SK-N-SH treated with all-trans-retinoic acid at 6 μM for 48 hours (cell line): ENCODE measurements at regions not wholly inside any gene's neighbourhood (a gene's known extent, or its start where the extent isn't known, plus 50 kb on each side); places are given as distances from the start of the nearest gene placed in this dataset.

ENCODE experiments used
- ATAC-seq: fragments of 200-7000 bp; cut with Tn5 transposase; 3 replicates; pipeline ENCODE4 v1.9.1; 2020; ENCODE audit warnings: mild to moderate bottlenecking, moderate library complexity
- ARNTL ChIP-seq: fragments of 450-650 bp; formaldehyde crosslinking; IDR thresholded peaks from 2 replicates; pipeline ENCODE4 v1.5.0; 2020; ENCODE audit warnings: low read depth, mild to moderate bottlenecking, moderate library complexity, borderline replicate concordance
- BACH2 ChIP-seq: fragments of 250-450 bp; sonication (Bioruptor Pico); IDR thresholded peaks from 2 replicates; pipeline ENCODE4 v1.9.0; 2021; ENCODE audit warnings: mild to moderate bottlenecking, borderline replicate concordance
- CREB5 ChIP-seq: fragments of 250-450 bp; sonication (Bioruptor Pico); IDR thresholded peaks from 2 replicates; pipeline ENCODE4 v1.5.1; 2020; ENCODE audit warnings: low read depth, mild to moderate bottlenecking, moderate library complexity
- CSDC2 ChIP-seq: fragments of 250-450 bp; sonication (Bioruptor Pico); IDR thresholded peaks from 2 replicates; pipeline ENCODE4 v1.5.0; 2020; ENCODE audit warnings: mild to moderate bottlenecking, moderate library complexity
- ESRRG ChIP-seq: fragments of 250-450 bp; sonication (Bioruptor Pico); IDR thresholded peaks from 2 replicates; pipeline ENCODE4 v1.6.1; 2021; ENCODE audit warnings: mild to moderate bottlenecking
- GLIS3 ChIP-seq: fragments of 250-450 bp; sonication (Bioruptor Pico); IDR thresholded peaks from 2 replicates; pipeline ENCODE4 v1.5.0; 2020; ENCODE audit warnings: mild to moderate bottlenecking, moderate library complexity
- ISL1 ChIP-seq: fragments of 250-450 bp; sonication (Bioruptor Pico); IDR thresholded peaks from 2 replicates; pipeline ENCODE4 v2.1.2; 2022; ENCODE audit warnings: mild to moderate bottlenecking, moderate library complexity
- OSR1 ChIP-seq: fragments of 250-450 bp; sonication (Bioruptor Pico); IDR thresholded peaks from 2 replicates; pipeline ENCODE4 v1.8.0; 2022; ENCODE audit warnings: moderate library complexity, mild to moderate bottlenecking, inconsistent platforms
- PPARA ChIP-seq: fragments of 250-450 bp; sonication (Bioruptor Pico); IDR thresholded peaks from 2 replicates; pipeline ENCODE4 v1.5.0; 2020; ENCODE audit warnings: mild to moderate bottlenecking, borderline replicate concordance
- RARB ChIP-seq: fragments of 250-450 bp; sonication (Bioruptor Pico); IDR thresholded peaks from 2 replicates; pipeline ENCODE4 v1.8.0; 2021; ENCODE audit warnings: mild to moderate bottlenecking, moderate library complexity
- SNAI2 ChIP-seq: fragments of 250-450 bp; sonication (Bioruptor Pico); IDR thresholded peaks from 2 replicates; pipeline ENCODE4 v1.5.0; 2020; ENCODE audit warnings: mild to moderate bottlenecking, moderate library complexity
- TCF4 ChIP-seq: fragments of 250-450 bp; sonication (Bioruptor Pico); IDR thresholded peaks from 2 replicates; pipeline ENCODE4 v1.8.0; 2021; ENCODE audit warnings: mild to moderate bottlenecking, moderate library complexity, borderline replicate concordance
- TOX ChIP-seq: fragments of 250-450 bp; sonication (Bioruptor Pico); IDR thresholded peaks from 2 replicates; pipeline ENCODE4 v1.8.0; 2021; ENCODE audit warnings: mild to moderate bottlenecking, moderate library complexity, borderline replicate concordance
- TSHZ2 ChIP-seq: fragments of 250-450 bp; sonication (Bioruptor Pico); IDR thresholded peaks from 2 replicates; pipeline ENCODE4 v1.5.0; 2020; ENCODE audit warnings: mild to moderate bottlenecking, moderate library complexity
- ZC3H10 ChIP-seq: fragments of 250-450 bp; sonication (Bioruptor Pico); IDR thresholded peaks from 2 replicates; pipeline ENCODE4 v1.5.1; 2021; ENCODE audit warnings: mild to moderate bottlenecking, moderate library complexity
- ZFP3 ChIP-seq: fragments of 250-450 bp; sonication (Bioruptor Pico); IDR thresholded peaks from 2 replicates; pipeline ENCODE4 v1.5.0; 2020; ENCODE audit warnings: mild to moderate bottlenecking, moderate library complexity
- ZNF565 ChIP-seq: fragments of 450-650 bp; formaldehyde crosslinking; conservative IDR thresholded peaks from 2 replicates; pipeline ENCODE4 v1.5.0; 2020; ENCODE audit warnings: low read depth, mild to moderate bottlenecking, moderate library complexity
- ZNF70 ChIP-seq: fragments of 450-650 bp; formaldehyde crosslinking; IDR thresholded peaks from 2 replicates; pipeline ENCODE4 v1.5.0; 2020; ENCODE audit warnings: mild to moderate bottlenecking, moderate library complexity
- ZNF8 ChIP-seq: fragments of 450-650 bp; formaldehyde crosslinking; IDR thresholded peaks from 2 replicates; pipeline ENCODE4 v1.5.0; 2020; ENCODE audit warnings: mild to moderate bottlenecking, moderate library complexity
- TF ChIP-seq, protein P1 (sequence below): fragments of 250-450 bp; sonication (Bioruptor Pico); IDR thresholded peaks from 2 replicates; pipeline ENCODE4 v1.5.1; 2021; ENCODE audit warnings: mild to moderate bottlenecking, moderate library complexity
- TF ChIP-seq, protein P2 (sequence below): fragments of 250-450 bp; sonication (Bioruptor Pico); IDR thresholded peaks from 2 replicates; pipeline ENCODE4 v1.8.0; 2020; ENCODE audit warnings: mild to moderate bottlenecking, moderate library complexity, borderline replicate concordance

- no peak for ATAC-seq
- no peak for TF ChIP-seq SNAI2 (CRISPR knock-in tag)
- no peak for TF ChIP-seq ZNF8 (CRISPR knock-in tag)
- no peak for TF ChIP-seq GLIS3 (CRISPR knock-in tag)
- no peak for TF ChIP-seq ZFP3
- TF ChIP-seq, protein P1, sequence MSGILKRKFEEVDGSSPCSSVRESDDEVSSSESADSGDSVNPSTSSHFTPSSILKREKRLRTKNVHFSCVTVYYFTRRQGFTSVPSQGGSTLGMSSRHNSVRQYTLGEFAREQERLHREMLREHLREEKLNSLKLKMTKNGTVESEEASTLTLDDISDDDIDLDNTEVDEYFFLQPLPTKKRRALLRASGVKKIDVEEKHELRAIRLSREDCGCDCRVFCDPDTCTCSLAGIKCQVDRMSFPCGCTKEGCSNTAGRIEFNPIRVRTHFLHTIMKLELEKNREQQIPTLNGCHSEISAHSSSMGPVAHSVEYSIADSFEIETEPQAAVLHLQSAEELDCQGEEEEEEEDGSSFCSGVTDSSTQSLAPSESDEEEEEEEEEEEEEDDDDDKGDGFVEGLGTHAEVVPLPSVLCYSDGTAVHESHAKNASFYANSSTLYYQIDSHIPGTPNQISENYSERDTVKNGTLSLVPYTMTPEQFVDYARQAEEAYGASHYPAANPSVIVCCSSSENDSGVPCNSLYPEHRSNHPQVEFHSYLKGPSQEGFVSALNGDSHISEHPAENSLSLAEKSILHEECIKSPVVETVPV (CRISPR knock-in tag): no peak
- TF ChIP-seq OSR1: no peak
- no peak for TF ChIP-seq TSHZ2 (CRISPR knock-in tag)
- no peak for TF ChIP-seq CREB5 (CRISPR knock-in tag)
- TF ChIP-seq RARB (CRISPR knock-in tag): no peak
- no peak for TF ChIP-seq ARNTL (CRISPR knock-in tag)
- no peak for TF ChIP-seq TOX (CRISPR knock-in tag)
- TF ChIP-seq BACH2 (CRISPR knock-in tag): no peak
- TF ChIP-seq, protein P2, sequence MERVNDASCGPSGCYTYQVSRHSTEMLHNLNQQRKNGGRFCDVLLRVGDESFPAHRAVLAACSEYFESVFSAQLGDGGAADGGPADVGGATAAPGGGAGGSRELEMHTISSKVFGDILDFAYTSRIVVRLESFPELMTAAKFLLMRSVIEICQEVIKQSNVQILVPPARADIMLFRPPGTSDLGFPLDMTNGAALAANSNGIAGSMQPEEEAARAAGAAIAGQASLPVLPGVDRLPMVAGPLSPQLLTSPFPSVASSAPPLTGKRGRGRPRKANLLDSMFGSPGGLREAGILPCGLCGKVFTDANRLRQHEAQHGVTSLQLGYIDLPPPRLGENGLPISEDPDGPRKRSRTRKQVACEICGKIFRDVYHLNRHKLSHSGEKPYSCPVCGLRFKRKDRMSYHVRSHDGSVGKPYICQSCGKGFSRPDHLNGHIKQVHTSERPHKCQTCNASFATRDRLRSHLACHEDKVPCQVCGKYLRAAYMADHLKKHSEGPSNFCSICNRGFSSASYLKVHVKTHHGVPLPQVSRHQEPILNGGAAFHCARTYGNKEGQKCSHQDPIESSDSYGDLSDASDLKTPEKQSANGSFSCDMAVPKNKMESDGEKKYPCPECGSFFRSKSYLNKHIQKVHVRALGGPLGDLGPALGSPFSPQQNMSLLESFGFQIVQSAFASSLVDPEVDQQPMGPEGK (CRISPR knock-in tag): no peak
- no peak for TF ChIP-seq ZC3H10
These were observed 170.1 kb downstream of the ICE1 start for GRCh38 chr5:5592541-5592940.

- TF ChIP-seq PPARA (CRISPR knock-in tag) (no peak), TCF4 (CRISPR knock-in tag) (no peak), ZNF565 (CRISPR knock-in tag) (no peak), RARB (CRISPR knock-in tag) (no peak), ZNF8 (CRISPR knock-in tag) (no peak), ESRRG (CRISPR knock-in tag) (no peak), CSDC2 (CRISPR knock-in tag) (no peak), TOX (CRISPR knock-in tag) (no peak), ISL1 (no peak), CREB5 (CRISPR knock-in tag) (no peak), GLIS3 (CRISPR knock-in tag) (no peak), OSR1 (no peak), ZNF70 (no peak)
- TF ChIP-seq, protein P2 (CRISPR knock-in tag): no peak
- TF ChIP-seq, protein P1 (CRISPR knock-in tag): no peak
- TF ChIP-seq, all 23 proteins: peak for 0
- no peak for ATAC-seq
These were observed 169.1 kb downstream of the ICE1 start for GRCh38 chr5:5591567-5591966.
